Muscle layer of colon (tissue), 2 donors: ENCODE measurements at regions not wholly inside any gene's neighbourhood (a gene's known extent, or its start where the extent isn't known, plus 50 kb on each side); places are given as distances from the start of the nearest gene placed in this dataset.
"Not testable (repeated sequence)": the region's sequence is repeated elsewhere in the genome, so short reads cannot be mapped to it uniquely, and the experiment has no call there.

Experiments
- H3K27ac ChIP-seq: one replicate; pipeline ENCODE4 v1.7.0; 2013; ENCODE audit warnings: low read depth, mild to moderate bottlenecking, low read length, moderate library complexity
- H3K27me3 ChIP-seq, 2 donors: one replicate each; pipeline ENCODE4 v1.7.0; 2013; ENCODE audit warnings: low read length in 2 of 2, mild to moderate bottlenecking in 2 of 2; ENCODE audit not compliant: insufficient read depth in 2 of 2, control insufficient read depth in 1 of 2
- H3K36me3 ChIP-seq: one replicate; pipeline ENCODE4 v1.7.0; 2013; ENCODE audit warnings: mild to moderate bottlenecking, low read length; ENCODE audit not compliant: insufficient read depth
- H3K4me1 ChIP-seq: one replicate; pipeline ENCODE4 v1.7.0; 2013; ENCODE audit warnings: mild to moderate bottlenecking, low read length; ENCODE audit not compliant: insufficient read depth
- H3K4me3 ChIP-seq, 2 donors: one replicate each; pipeline ENCODE4 v1.7.0; 2013; ENCODE audit warnings: low read length in 2 of 2, low read depth in 1 of 2, mild to moderate bottlenecking in 1 of 2, moderate library complexity in 1 of 2
- H3K9ac ChIP-seq: one replicate; pipeline ENCODE4 v1.7.0; 2013; ENCODE audit warnings: low read length
- H3K9me3 ChIP-seq: one replicate; pipeline ENCODE4 v1.7.0; 2013; ENCODE audit warnings: mild to moderate bottlenecking, low read length
- donor health status: abdominal sarcoma.
- donor health status: Adenocarcinoma of cecum.

DNA sequence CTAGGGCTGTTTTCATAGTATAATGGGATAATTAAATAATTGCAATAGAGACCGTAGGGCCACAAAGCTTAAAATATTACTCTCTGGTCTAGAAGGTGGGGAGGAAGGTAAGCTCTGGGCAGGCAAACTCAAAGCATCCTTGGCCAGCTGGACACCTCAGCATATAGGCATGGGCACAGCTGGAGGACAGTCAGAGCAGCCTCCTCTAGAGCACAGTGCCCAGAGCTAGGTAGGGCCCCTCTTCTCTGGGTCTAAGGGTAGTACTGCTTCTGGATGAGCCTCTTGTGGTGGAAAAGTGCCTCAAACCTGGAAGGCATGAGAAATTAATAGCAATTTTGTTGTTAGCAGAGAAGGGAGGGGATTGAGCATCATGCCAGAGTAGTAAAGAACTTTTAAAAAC, 116.9 kb upstream of the FOXN2 start:
- H3K27ac ChIP-seq = no peak overlapping the region
- H3K9ac ChIP-seq = no peak overlapping the region
- H3K4me1 ChIP-seq = no peaks in the 10 kb centered on the region
- H3K27me3 ChIP-seq = no peaks in the 10 kb centered on the region
- H3K9me3 ChIP-seq = no peaks in the 10 kb centered on the region
- H3K4me3 ChIP-seq = no peak overlapping the region
- no peaks in the 10 kb centered on the region for H3K36me3 ChIP-seq

DNA sequence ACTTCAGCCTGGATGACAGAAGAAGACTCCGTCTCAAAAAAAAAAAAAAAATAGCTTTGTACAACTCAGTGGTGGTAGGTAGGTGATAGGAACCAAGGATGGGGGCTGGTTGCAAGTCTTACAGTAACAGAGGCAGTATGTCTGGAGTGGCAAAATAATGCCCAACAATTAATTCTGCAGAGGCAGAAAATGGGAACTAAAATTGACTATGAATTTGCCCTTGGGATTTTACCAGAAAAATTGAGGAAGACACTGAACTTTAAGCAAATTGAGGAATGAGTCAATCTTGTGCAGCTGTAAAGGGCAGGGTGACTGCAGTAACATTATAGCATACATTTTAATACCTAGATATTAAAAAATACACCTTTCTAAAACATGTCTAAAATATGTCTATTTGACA, 116.1 kb upstream of the FOXN2 start:
- Histone ChIP-seq H3K9ac (no peak overlapping the region), H3K4me1 (no peaks in the 10 kb centered on the region), H3K36me3 (no peaks in the 10 kb centered on the region), H3K9me3 (no peaks in the 10 kb centered on the region), H3K27ac (no peak overlapping the region), H3K4me3 (no peak overlapping the region), H3K27me3 (no peaks in the 10 kb centered on the region)

DNA sequence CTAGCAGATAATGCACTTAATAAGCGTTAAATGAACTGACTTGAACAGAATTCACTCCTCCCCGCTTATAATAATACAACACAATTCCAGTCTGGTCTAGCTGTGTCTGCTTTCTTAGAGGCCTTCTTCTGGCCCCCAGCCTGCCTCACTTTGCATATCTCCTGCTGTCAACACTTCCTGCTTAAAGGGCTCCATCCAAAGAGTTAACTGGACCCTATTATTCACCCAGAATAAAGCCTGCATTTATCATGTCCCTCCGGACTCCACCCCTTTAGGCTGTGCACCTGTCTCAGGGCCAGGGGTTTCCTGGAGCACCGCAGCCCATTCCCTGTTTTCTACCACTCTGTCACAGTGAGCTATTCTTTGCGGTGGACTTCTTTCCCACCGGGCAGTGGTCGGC, 115.4 kb upstream of the FOXN2 start:
- H3K9me3 ChIP-seq = no peaks in the 10 kb centered on the region
- no peaks in the 10 kb centered on the region for H3K4me1 ChIP-seq
- H3K36me3 ChIP-seq = no peaks in the 10 kb centered on the region
- no peak overlapping the region for H3K4me3 ChIP-seq
- H3K9ac ChIP-seq = no peak overlapping the region
- no peak overlapping the region for H3K27ac ChIP-seq
- no peaks in the 10 kb centered on the region for H3K27me3 ChIP-seq

DNA sequence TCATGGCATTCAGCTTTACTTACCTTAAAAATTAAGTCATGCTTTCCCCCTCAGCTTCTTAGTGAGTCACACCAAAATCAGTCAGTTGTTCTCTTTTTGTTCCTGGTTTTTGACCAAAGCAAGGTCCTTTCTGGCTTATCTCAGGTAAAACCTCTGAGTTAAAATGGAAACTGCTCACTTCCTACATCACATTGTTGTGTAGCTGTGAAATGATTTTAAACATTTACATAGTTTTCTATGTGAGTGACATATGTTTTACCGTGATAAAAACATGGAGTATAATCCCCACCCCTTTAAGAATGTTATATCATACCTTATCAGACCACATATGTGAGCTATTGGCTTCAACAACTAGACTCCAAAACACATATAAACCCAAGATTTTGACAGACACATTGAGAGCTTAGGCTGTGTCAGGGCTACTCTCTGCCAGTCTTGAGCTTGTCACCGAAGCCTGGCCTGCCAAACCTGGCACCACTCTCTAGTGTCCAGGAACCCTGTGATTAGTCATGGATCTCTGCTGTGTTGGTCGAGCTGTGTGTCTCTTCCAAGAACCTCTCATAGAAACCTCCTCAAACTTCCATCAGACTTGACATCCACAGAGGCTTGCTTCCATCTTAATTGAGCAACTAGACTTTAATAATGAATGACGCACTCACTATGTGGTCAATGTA, 113.7 kb upstream of the FOXN2 start:
- Histone ChIP-seq H3K4me3 (no peak overlapping the region), H3K9me3 (no peaks in the 10 kb centered on the region), H3K27me3 (no peaks in the 10 kb centered on the region), H3K27ac (no peak overlapping the region), H3K9ac (no peak overlapping the region), H3K36me3 (no peaks in the 10 kb centered on the region), H3K4me1 (no peaks in the 10 kb centered on the region)

DNA sequence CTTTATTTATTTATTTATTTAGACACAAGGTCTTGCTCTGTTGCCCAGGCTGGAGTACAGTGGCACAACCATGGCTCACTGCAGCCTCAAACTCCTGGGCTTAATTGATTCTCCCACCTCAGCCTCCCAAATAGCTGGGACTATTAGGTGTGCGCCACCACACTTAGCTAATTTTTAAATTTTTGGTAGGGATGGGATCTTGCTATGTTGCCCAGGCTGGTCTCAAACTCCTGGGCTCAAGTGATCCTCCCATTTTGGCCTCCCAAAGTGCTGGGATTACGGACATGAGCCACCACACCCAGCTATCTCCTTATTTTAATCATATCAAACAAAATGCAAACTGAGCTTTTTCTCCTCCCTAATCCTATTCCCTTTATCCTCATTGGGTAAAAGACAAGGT, 113.0 kb upstream of the FOXN2 start:
- not testable (repeated sequence) for H3K27me3 ChIP-seq, H3K9me3 ChIP-seq, H3K4me3 ChIP-seq, H3K27ac ChIP-seq, H3K9ac ChIP-seq, H3K36me3 ChIP-seq, H3K4me1 ChIP-seq

DNA sequence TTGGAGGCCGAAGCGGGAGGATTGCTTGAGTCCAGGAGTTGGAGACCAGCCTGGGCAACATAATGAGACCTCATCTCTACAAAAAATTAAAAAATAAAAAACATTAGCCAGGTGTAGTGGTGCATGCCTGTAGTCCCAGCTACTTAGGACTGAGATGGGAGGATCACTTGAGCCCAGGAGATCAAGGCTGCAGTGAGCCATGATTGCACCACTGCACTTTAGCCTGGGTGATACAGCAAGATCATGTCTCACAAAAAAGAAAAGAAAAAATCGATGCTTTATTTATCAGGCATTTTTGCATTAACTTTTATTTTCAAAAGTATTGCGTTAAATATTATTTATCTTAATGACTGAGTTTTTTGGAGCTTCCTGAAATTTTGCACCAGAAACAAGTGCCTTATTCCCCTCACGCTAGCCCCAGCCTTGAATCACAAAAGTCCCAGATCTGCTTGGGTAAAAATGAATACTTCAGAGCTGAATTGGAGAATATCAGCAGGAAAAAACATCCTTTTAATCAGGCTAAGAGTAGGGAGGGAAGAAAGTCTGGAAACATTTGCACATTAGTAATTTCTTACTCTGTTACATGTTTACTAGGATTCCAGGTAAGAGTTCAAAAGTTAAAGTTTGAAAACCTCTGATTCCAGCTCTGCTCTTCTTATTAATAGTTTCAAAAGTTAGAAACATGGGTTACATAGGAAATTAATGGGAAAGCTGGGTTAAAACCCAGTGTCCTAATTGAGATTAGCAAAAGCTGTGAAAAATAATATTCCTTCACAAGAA, 111.4 kb upstream of the FOXN2 start:
- Histone ChIP-seq H3K4me1 (no peaks in the 10 kb centered on the region), H3K4me3 (no peak overlapping the region), H3K27me3 (no peaks in the 10 kb centered on the region), H3K36me3 (no peaks in the 10 kb centered on the region), H3K27ac (no peak overlapping the region), H3K9ac (no peak overlapping the region), H3K9me3 (no peaks in the 10 kb centered on the region)

DNA sequence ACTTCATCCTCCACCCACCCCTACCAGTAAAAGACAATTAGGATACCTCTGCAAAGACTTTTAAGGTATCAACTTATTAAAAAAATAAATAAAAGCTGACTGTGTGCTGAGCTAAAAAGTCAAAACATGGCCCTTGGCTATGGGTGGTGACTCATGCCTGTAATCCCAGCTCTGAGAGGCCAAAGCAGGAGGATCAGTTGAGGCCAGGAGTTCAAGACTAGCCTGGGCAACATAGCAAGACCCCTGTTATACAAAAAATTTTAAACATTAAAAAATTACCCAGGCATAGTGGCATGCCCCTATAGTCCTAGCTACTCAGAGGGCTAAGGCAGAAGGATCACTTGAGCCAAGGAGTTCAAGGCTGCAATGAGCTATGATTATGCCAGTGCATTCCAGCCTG, 110.8 kb upstream of the FOXN2 start:
- no peaks in the 10 kb centered on the region for H3K9me3 ChIP-seq
- H3K27ac ChIP-seq = no peak overlapping the region
- no peaks in the 10 kb centered on the region for H3K4me1 ChIP-seq
- no peak overlapping the region for H3K4me3 ChIP-seq
- H3K36me3 ChIP-seq = no peaks in the 10 kb centered on the region
- H3K27me3 ChIP-seq = no peaks in the 10 kb centered on the region
- no peak overlapping the region for H3K9ac ChIP-seq

DNA sequence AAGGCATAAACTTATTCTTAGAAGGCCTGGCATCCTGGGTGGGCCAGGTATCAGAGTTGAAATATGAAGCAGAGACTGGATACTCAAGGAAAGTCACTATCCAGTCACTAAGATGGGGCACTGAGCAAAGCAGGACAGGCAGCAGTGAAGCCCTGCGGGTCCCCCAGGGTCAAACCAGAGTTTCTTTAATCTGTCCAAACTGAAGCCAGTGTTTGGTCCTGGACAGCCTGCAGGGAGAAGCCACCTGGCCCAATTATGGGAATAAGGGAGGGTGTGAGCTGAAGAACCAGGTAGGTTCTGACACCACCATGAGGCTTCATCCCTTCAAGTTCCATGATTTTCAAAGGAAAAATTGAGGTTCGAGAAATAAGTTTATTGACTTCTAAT, 109.7 kb upstream of the FOXN2 start:
- H3K27ac ChIP-seq = no peak overlapping the region
- H3K9me3 ChIP-seq = no peaks in the 10 kb centered on the region
- no peaks in the 10 kb centered on the region for H3K27me3 ChIP-seq
- no peaks in the 10 kb centered on the region for H3K4me1 ChIP-seq
- H3K9ac ChIP-seq = no peak overlapping the region
- H3K36me3 ChIP-seq = no peaks in the 10 kb centered on the region
- no peak overlapping the region for H3K4me3 ChIP-seq

DNA sequence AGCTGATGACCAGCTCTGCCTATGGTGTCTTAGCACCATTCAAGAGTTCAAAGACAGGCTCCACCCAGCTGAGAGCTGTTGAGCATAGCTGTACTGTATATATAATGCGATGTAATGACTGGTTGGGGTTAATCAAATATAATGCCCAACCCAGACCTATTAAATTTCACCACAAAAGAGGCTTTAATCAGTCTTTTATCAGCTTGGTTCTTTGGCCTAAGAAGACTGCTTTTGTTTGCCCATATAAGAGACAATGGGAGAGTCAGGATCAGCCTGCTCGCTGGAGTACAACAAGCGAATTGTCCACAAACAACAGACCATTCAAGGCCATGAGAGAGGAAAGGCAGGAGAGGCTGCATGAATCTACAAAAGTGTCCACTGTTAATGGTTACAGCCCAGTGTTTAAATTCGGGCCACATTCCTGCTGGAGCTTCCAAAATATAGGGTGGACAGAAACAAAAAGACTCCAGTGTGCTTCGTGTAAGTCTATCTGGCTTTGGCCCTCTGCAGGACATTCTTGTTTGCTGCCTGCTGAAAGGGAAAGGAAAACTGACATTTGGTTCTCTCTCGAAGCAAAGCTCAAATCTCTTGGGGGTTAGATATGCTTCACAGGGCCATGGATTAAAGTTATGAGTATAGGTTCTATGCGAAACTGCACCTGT, 109.2 kb upstream of the FOXN2 start:
- H3K27me3 ChIP-seq = no peaks in the 10 kb centered on the region
- no peaks in the 10 kb centered on the region for H3K9me3 ChIP-seq
- no peak overlapping the region for H3K4me3 ChIP-seq
- H3K4me1 ChIP-seq = no peaks in the 10 kb centered on the region
- no peaks in the 10 kb centered on the region for H3K36me3 ChIP-seq
- H3K27ac ChIP-seq = no peak overlapping the region
- H3K9ac ChIP-seq = no peak overlapping the region

DNA sequence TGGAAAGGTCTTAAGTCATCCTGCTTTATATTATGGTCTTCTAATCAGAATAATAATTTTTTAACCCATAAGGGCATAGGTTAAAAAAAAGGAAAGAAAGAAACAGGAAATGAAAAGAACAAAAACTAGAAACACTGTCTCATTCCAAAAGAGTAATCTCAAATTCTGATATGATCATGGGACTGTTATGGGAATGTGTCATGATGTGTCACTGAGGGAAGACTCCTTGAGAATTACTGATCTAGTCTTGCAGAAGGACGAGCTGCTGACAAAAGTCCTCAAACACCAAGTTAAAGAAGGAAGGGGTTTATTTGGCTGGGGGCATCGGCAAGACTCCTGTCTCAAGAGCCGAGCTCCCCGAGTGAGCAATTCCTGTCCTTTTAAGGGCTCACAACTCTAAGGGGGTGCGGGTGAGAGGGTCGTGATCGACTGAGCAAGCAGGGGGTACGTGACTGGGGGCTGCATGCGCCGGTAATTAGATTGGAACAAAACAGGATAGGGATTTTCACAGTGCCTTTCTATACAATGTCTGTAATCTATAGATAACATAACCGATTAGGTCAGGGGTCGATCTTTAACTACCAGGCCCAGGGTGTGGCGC, 108.3 kb upstream of the FOXN2 start:
- not testable (repeated sequence) for H3K4me1 ChIP-seq, H3K9ac ChIP-seq, H3K27ac ChIP-seq, H3K9me3 ChIP-seq, H3K36me3 ChIP-seq, H3K27me3 ChIP-seq, H3K4me3 ChIP-seq

DNA sequence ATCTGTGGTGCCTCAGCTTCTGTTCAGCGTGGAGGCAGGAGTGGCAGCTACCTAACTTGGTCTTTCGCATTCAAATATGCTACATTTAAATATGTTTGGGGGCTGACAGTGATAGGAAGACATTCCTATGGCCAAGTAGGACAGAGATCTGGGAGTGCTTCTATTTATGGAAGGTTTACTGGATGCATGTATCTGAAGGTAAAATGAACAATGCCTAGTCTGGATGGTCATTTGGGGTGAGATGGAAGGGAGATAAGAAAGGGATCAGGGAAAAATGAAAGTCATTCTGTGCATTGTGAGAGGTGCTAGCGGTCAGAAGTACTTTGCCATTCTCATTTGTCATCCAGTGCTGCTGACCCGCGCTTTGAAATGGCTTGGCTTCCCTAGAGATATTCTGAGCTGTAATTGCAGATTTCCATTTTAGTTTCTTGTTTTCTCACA, 107.3 kb upstream of the FOXN2 start:
- H3K27me3 ChIP-seq = no peaks in the 10 kb centered on the region
- H3K9me3 ChIP-seq = no peaks in the 10 kb centered on the region
- no peak overlapping the region for H3K9ac ChIP-seq
- H3K36me3 ChIP-seq = no peaks in the 10 kb centered on the region
- H3K4me1 ChIP-seq = no peaks in the 10 kb centered on the region
- H3K4me3 ChIP-seq = no peak overlapping the region
- H3K27ac ChIP-seq = no peak overlapping the region
